H1 (cell line): ENCODE measurements at regions not wholly inside any gene's neighbourhood (a gene's known extent, or its start where the extent isn't known, plus 50 kb on each side); places are given as distances from the start of the nearest gene placed in this dataset.

Source experiments
- CTCF ChIA-PET: fragments of 300-600 bp; sonication (Branson Sonifier 250); formaldehyde crosslinking; loops from one replicate; lab custom pipeline; 2021; ENCODE audit not compliant: partially characterized antibody; lab: Charles Lee
- POLR2A ChIA-PET: fragments of 300-600 bp; sonication (Branson Sonifier 250); formaldehyde crosslinking; loops from one replicate; lab custom pipeline; 2021; ENCODE audit warnings: inconsistent platforms; ENCODE audit not compliant: partially characterized antibody; lab: Charles Lee
- DNase-seq, 2 experiments: peaks; one replicate each; pipeline versions ENCODE4 v3.0.0 to v3.0.0-alpha.2; 2010 to 2022; ENCODE audit warnings: low spot score in 2 of 2, low read depth in 1 of 2, mixed read lengths in 1 of 2
- FAIRE-seq: peaks from 2 replicates; lab custom pipeline; 2011; peaks lifted over from hg19 to GRCh38; lab: Jason Lieb, UNC
- H2AFZ ChIP-seq: 2 replicates; pipeline ENCODE4 v1.8.1; 2012; ENCODE audit warnings: low read length, inconsistent platforms
- H2AK5ac ChIP-seq: 2 replicates; pipeline ENCODE4 v1.6.1; 2013; ENCODE audit warnings: low read depth, low read length
- H2BK120ac ChIP-seq: replicated peaks from 2 replicates; pipeline ENCODE3; 2013; ENCODE audit warnings: low read depth, low read length, inconsistent platforms
- H2BK12ac ChIP-seq: 2 replicates; pipeline ENCODE4 v1.6.1; 2013; ENCODE audit warnings: low read depth, low read length
- H2BK15ac ChIP-seq: 2 replicates; pipeline ENCODE4 v1.6.1; 2013; ENCODE audit warnings: low read length
- H2BK20ac ChIP-seq: 2 replicates; pipeline ENCODE4 v1.6.1; 2013; ENCODE audit warnings: low read length
- H2BK5ac ChIP-seq: 2 replicates; pipeline ENCODE4 v1.6.1; 2013; ENCODE audit warnings: low read depth, low read length
- H3K14ac ChIP-seq: 2 replicates; pipeline ENCODE4 v1.6.1; 2013; ENCODE audit warnings: inconsistent platforms; ENCODE audit not compliant: insufficient read length
- H3K18ac ChIP-seq: 2 replicates; pipeline ENCODE4 v1.6.1; 2013; ENCODE audit warnings: low read length; ENCODE audit errors: extremely low read depth
- H3K23ac ChIP-seq: 2 replicates; pipeline ENCODE4 v1.6.1; 2013; ENCODE audit warnings: inconsistent platforms; ENCODE audit not compliant: insufficient read length
- H3K23me2 ChIP-seq: 2 replicates; pipeline ENCODE4 v1.6.1; 2013; ENCODE audit warnings: low read depth, low read length
- H3K27ac ChIP-seq: 2 replicates; pipeline ENCODE4 v1.6.1; 2011; ENCODE audit warnings: low read depth, low read length, inconsistent platforms
- H3K27me3 ChIP-seq, 4 experiments: replicated peaks in 1 of 4; 1 replicate in 1 of 4; 2 replicates in 3 of 4; pipeline versions ENCODE4 v1.6.1 to v1.8.1; 2011 to 2013; ENCODE audit warnings: low read length in 3 of 4, mild to moderate bottlenecking in 3 of 4, inconsistent platforms in 2 of 4, mixed read lengths in 2 of 4, moderate library complexity in 1 of 4; ENCODE audit not compliant: control insufficient read depth in 3 of 4, insufficient read depth in 3 of 4; ENCODE audit errors: extremely low read depth in 1 of 4
- H3K36me3 ChIP-seq, 4 experiments: 2 replicates each; pipeline versions ENCODE4 v1.6.1 to v1.8.1; 2011 to 2013; ENCODE audit warnings: mild to moderate bottlenecking in 4 of 4, low read length in 3 of 4, moderate library complexity in 2 of 4, control low read depth in 1 of 4, inconsistent platforms in 1 of 4; ENCODE audit not compliant: insufficient read depth in 4 of 4, control insufficient read depth in 2 of 4
- H3K4ac ChIP-seq: replicated peaks from 2 replicates; pipeline ENCODE3; 2013; ENCODE audit warnings: low read length, low read depth, mixed read lengths, inconsistent platforms; ENCODE audit not compliant: insufficient read length
- H3K4me1 ChIP-seq, 4 experiments: replicated peaks in 1 of 4; 1 replicate in 1 of 4; 2 replicates in 3 of 4; pipeline versions ENCODE4 v1.6.1 to v1.8.1; 2011 to 2013; ENCODE audit warnings: low read length in 3 of 4, inconsistent platforms in 2 of 4, mixed read lengths in 1 of 4; ENCODE audit not compliant: insufficient read depth in 4 of 4, control insufficient read depth in 3 of 4
- H3K4me2 ChIP-seq, 2 experiments: 2 replicates each; pipeline versions ENCODE4 v1.6.1 to v1.8.1; 2011 to 2013; ENCODE audit warnings: low read depth in 2 of 2, low read length in 2 of 2, control low read depth in 1 of 2, inconsistent platforms in 1 of 2, mild to moderate bottlenecking in 1 of 2; ENCODE audit not compliant: insufficient read depth in 1 of 2
- H3K4me3 ChIP-seq, 4 experiments: fragments of 200-600, 300-600 bp in 1 of 4; sonication (generic), shearing (Covaris generic), sonication (Bioruptor Twin) in 1 of 4; 2 replicates each; pipeline versions ENCODE4 v1.5.1 to v1.8.1; 2011 to 2016; ENCODE audit warnings: low read length in 4 of 4, low read depth in 3 of 4, control low read depth in 2 of 4, inconsistent platforms in 2 of 4, mild to moderate bottlenecking in 2 of 4, mixed read lengths in 1 of 4, moderate library complexity in 1 of 4; ENCODE audit not compliant: insufficient read depth in 2 of 4; ENCODE audit errors: extremely low read depth in 1 of 4
- H3K56ac ChIP-seq: replicated peaks from 2 replicates; pipeline ENCODE3; 2013; ENCODE audit warnings: low read depth, mild to moderate bottlenecking, mixed read lengths, low read length, inconsistent platforms; ENCODE audit not compliant: insufficient read length
- H3K79me1 ChIP-seq: 2 replicates; pipeline ENCODE4 v1.6.1; 2013; ENCODE audit warnings: low read depth, low read length, control low read depth
- H3K79me2 ChIP-seq, 2 experiments: 2 replicates each; pipeline versions ENCODE4 v1.6.1 to v1.8.1; 2012 to 2013; ENCODE audit warnings: low read length in 2 of 2, mild to moderate bottlenecking in 2 of 2, inconsistent platforms in 1 of 2; ENCODE audit not compliant: insufficient read depth in 2 of 2, control insufficient read depth in 1 of 2
- H3K9ac ChIP-seq, 4 experiments: replicated peaks in 1 of 4; 1 replicate in 1 of 4; 2 replicates in 3 of 4; pipeline versions ENCODE4 v1.6.1 to v1.8.1; 2011 to 2013; ENCODE audit warnings: low read depth in 3 of 4, low read length in 3 of 4, control low read depth in 2 of 4, mild to moderate bottlenecking in 2 of 4, moderate library complexity in 2 of 4, inconsistent platforms in 1 of 4; ENCODE audit errors: extremely low read depth in 1 of 4
- H3K9me3 ChIP-seq, 2 experiments: 2 replicates each; pipeline versions ENCODE4 v1.6.1 to v1.8.1; 2012 to 2013; ENCODE audit warnings: mild to moderate bottlenecking in 2 of 2, moderate library complexity in 2 of 2, control low read depth in 1 of 2, inconsistent platforms in 1 of 2, low read depth in 1 of 2, low read length in 1 of 2, mixed read lengths in 1 of 2; ENCODE audit not compliant: insufficient read depth in 2 of 2
- H4K20me1 ChIP-seq, 2 experiments: replicated peaks in 1 of 2; 2 replicates each; pipeline versions ENCODE3 to v1.8.1; 2011 to 2013; ENCODE audit warnings: inconsistent platforms in 2 of 2, low read length in 2 of 2, mild to moderate bottlenecking in 1 of 2; ENCODE audit not compliant: insufficient read depth in 2 of 2, control insufficient read depth in 1 of 2
- H4K5ac ChIP-seq: 2 replicates; pipeline ENCODE4 v1.6.1; 2013; ENCODE audit warnings: low read length, low read depth, mixed read lengths, inconsistent platforms; ENCODE audit not compliant: insufficient read length
- H4K8ac ChIP-seq: 2 replicates; pipeline ENCODE4 v1.8.0; 2013; ENCODE audit warnings: mild to moderate bottlenecking, moderate library complexity, low read length, inconsistent platforms; ENCODE audit not compliant: insufficient read depth; ENCODE audit errors: extremely low read depth
- H4K91ac ChIP-seq: replicated peaks from 2 replicates; pipeline ENCODE3; 2013; ENCODE audit warnings: low read length, mixed read lengths, inconsistent platforms; ENCODE audit not compliant: insufficient read length
- CBX5 ChIP-seq: fragments of 300-800, 300-1000 bp; sonication (generic); IDR thresholded peaks from 2 replicates; pipeline ENCODE4 v1.7.1; 2016; ENCODE audit warnings: antibody characterized with exemption, low read length, low read depth
- CTBP2 ChIP-seq: IDR thresholded peaks from 2 replicates; pipeline ENCODE4 v1.7.0; 2011; ENCODE audit warnings: borderline replicate concordance, mild to moderate bottlenecking, moderate library complexity, mixed read lengths, low read length; ENCODE audit not compliant: insufficient read depth, insufficient read length
- EGR1 ChIP-seq: IDR thresholded peaks from 2 replicates; pipeline ENCODE4 v1.6.1; 2011; ENCODE audit warnings: low read depth, low read length, borderline replicate concordance
- GABPA ChIP-seq: IDR thresholded peaks from 2 replicates; pipeline ENCODE4 v1.6.1; 2011; ENCODE audit warnings: mild to moderate bottlenecking, low read length, moderate library complexity, borderline replicate concordance; ENCODE audit not compliant: insufficient read depth
- JUND ChIP-seq: IDR thresholded peaks from 2 replicates; pipeline ENCODE4 v1.6.1; 2011; ENCODE audit warnings: mild to moderate bottlenecking, improper control_type of control experiment, low read length
- POLR2A ChIP-seq, 2 experiments: IDR thresholded peaks; 1 replicate in 1 of 2; 2 replicates in 1 of 2; pipeline ENCODE4 v1.6.1; 2011; ENCODE audit warnings: low read depth in 2 of 2, low read length in 2 of 2, mild to moderate bottlenecking in 2 of 2; ENCODE audit errors: control extremely low read depth in 1 of 2
- RFX5 ChIP-seq: IDR thresholded peaks from 2 replicates; pipeline ENCODE4 v1.6.1; 2011; ENCODE audit warnings: low read depth, low read length, improper control_type of control experiment, borderline replicate concordance
- RXRA ChIP-seq: IDR thresholded peaks from 2 replicates; pipeline ENCODE4 v1.6.1; 2011; ENCODE audit warnings: low read depth, mild to moderate bottlenecking, low read length, moderate library complexity; ENCODE audit not compliant: insufficient read depth
- SIX5 ChIP-seq: IDR thresholded peaks from 2 replicates; pipeline ENCODE4 v1.6.1; 2011; ENCODE audit warnings: mild to moderate bottlenecking, low read depth, low read length
- SUZ12 ChIP-seq: fragments of 200-600 bp; sonication (generic); IDR thresholded peaks from 2 replicates; pipeline ENCODE4 v1.6.1; 2012; ENCODE audit warnings: mild to moderate bottlenecking, inconsistent platforms, low read length, moderate library complexity, mixed read lengths
- TAF7 ChIP-seq: optimal IDR thresholded peaks from 2 replicates; pipeline ENCODE3; 2011; ENCODE audit warnings: low read depth, mild to moderate bottlenecking, inconsistent platforms, low read length, moderate library complexity, borderline replicate concordance
- WGBS, 2 experiments: shearing (Covaris generic) in 1 of 2; methylation state at CpG; one replicate each; pipeline versions ENCODE4 v1.1.6 to v1.1.7; 2013 to 2015; ENCODE audit warnings: low lambda C conversion rate in 2 of 2, mixed read lengths in 2 of 2, inconsistent platforms in 1 of 2, low coverage in 1 of 2, missing lambda C conversion rate in 1 of 2; ENCODE audit not compliant: insufficient replicate concordance in 2 of 2, insufficient coverage in 1 of 2, insufficient read length in 1 of 2; ENCODE audit errors: extremely low coverage in 1 of 2, missing lambda C conversion rate in 1 of 2; 5-methylcytosine and 5-hydroxymethylcytosine counted together
- TF ChIP-seq, protein P1 (sequence below): IDR thresholded peaks from 2 replicates; pipeline ENCODE4 v1.6.1; 2012; ENCODE audit warnings: low read length, inconsistent platforms
- TF ChIP-seq, protein P2 (sequence below): IDR thresholded peaks from 2 replicates; pipeline ENCODE4 v1.6.1; 2012; ENCODE audit warnings: inconsistent platforms

DNA sequence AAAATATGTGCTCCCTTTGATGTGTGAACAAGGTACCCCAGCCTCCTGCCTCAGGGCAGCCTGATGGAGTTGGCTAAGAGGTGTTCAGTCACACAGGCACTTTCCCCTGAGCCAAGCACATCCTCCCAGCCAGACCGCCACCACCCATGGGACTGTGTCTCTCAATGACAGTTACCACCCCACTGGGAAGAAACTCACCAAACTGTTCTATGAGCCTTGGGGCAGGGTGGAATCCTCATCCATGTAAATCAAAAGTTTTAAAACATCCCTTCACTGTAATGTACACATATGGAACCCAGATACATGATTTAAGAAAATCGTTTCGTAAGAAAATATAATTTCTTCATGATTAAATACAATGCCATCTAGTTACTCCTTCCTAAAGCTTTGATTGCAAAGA, 138.4 kb upstream of the LSM14A start:
- Histone ChIP-seq H2BK15ac (no peak overlapping the region), H4K5ac (no peak overlapping the region), H3K4me2 (no peak overlapping the region), H3K4me1 (no peaks in the 10 kb centered on the region), H3K23me2 (no peaks in the 10 kb centered on the region), H3K27ac (no peak overlapping the region), H3K4ac (no peak overlapping the region), H2BK12ac (no peak overlapping the region), H2BK20ac (no peak overlapping the region), H3K9ac (no peak overlapping the region), H3K79me1 (no peaks in the 10 kb centered on the region), H2BK5ac (no peak overlapping the region), H4K20me1 (no peaks in the 10 kb centered on the region), H3K9me3 (no peaks in the 10 kb centered on the region), H3K14ac (no peak overlapping the region), H3K18ac (no peak overlapping the region), H3K36me3 (no peaks in the 10 kb centered on the region), H4K8ac (no peak overlapping the region), H3K79me2 (no peaks in the 10 kb centered on the region), H2AFZ (no peak overlapping the region), H3K27me3 (no peaks in the 10 kb centered on the region), H2AK5ac (no peak overlapping the region), H3K56ac (no peak overlapping the region), H3K23ac (no peak overlapping the region), H2BK120ac (no peak overlapping the region), H3K4me3 (no peak overlapping the region), H4K91ac (no peak overlapping the region)
- ChIA-PET CTCF (interaction anchor here (0.7 to 2.1 kb wide), 3 partner anchors 87 to 256 kb away, joined by 3 to 6 read pairs (median 4); no protein-coding TSS in a partner anchor), POLR2A (no interaction called here)
- FAIRE-seq (no peak), DNase-seq (no peak)
- WGBS, 2 experiments, result 81% methylated on average over 3 of the region's 3 CpGs; no CpG with 5 or more reads in 1 of the 2 experiments
- TF ChIP-seq SIX5 (no peak), RFX5 (no peak), EGR1 (no peak), POLR2A (IDR thresholded peaks at IDR 0.05; ENCODE audit: control extremely low read depth in 1 of 2, low read depth in 2 of 2, low read length in 2 of 2) (no peak), CTBP2 (no peak), JUND (no peak), CBX5 (no peak), SUZ12 (no peak), RXRA (no peak), TAF7 (no peak), GABPA (no peak)
- TF ChIP-seq, protein P1, sequence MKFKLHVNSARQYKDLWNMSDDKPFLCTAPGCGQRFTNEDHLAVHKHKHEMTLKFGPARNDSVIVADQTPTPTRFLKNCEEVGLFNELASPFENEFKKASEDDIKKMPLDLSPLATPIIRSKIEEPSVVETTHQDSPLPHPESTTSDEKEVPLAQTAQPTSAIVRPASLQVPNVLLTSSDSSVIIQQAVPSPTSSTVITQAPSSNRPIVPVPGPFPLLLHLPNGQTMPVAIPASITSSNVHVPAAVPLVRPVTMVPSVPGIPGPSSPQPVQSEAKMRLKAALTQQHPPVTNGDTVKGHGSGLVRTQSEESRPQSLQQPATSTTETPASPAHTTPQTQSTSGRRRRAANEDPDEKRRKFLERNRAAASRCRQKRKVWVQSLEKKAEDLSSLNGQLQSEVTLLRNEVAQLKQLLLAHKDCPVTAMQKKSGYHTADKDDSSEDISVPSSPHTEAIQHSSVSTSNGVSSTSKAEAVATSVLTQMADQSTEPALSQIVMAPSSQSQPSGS, result no peak
- TF ChIP-seq, protein P2, sequence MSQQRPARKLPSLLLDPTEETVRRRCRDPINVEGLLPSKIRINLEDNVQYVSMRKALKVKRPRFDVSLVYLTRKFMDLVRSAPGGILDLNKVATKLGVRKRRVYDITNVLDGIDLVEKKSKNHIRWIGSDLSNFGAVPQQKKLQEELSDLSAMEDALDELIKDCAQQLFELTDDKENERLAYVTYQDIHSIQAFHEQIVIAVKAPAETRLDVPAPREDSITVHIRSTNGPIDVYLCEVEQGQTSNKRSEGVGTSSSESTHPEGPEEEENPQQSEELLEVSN, result no peak
